ENCODE measurements at regions not wholly inside any gene's neighbourhood (a gene's known extent, or its start where the extent isn't known, plus 50 kb on each side); places are given as distances from the start of the nearest gene placed in this dataset.

DNA sequence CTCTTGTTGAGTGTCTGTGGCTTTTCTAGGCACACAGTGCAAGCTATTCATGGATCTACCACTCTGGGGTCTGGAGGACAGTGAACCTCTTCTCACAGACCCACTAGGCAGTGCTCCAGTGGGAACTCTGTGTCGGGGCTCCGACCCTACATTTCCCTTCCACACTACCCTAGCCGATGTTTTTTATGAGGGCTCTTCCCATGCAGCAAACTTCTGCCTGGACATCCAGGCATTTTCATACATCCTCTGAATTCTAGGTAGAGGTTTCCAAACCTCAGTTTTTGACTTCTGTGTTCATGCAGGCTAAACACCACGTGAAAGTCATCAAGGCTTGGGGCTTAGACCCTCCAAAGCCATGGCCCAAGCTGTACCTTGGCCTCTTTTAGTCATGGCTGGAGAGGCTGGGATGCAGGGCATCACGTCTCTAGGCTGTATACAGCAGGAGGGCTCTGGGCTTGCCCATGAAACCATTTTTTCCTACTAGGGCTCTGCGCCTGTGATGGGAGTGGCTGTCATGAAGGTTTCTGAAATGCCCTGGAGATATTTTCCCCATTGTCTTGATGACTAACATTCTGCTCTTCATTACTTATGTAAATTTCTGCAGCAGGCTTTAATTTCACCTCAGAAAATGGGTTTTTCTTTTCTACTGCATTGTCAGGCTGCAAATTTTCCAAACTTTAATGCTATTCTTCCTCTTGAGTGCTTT is 249.8 kb upstream of the CPEB2 start:
- intact Hi-C loops (cut with micrococcal nuclease): no loop called here
- H3K9me3 Mint-ChIP-seq: peaks cover 33% of the 10 kb centered on the region
- no peaks in the 10 kb centered on the region for H3K27me3 Mint-ChIP-seq (ENCODE audit: low read depth)
- no peak overlapping the region for H3K4me3 Mint-ChIP-seq (ENCODE audit: low read depth)
- no peaks in the 10 kb centered on the region for H3K4me1 Mint-ChIP-seq (ENCODE audit: low read depth)
- no peaks in the 10 kb centered on the region for H3K36me3 Mint-ChIP-seq (ENCODE audit: low read depth)
- no peak for DNase-seq (ENCODE audit: low spot score)
- no peak overlapping the region for H3K27ac Mint-ChIP-seq

DNA sequence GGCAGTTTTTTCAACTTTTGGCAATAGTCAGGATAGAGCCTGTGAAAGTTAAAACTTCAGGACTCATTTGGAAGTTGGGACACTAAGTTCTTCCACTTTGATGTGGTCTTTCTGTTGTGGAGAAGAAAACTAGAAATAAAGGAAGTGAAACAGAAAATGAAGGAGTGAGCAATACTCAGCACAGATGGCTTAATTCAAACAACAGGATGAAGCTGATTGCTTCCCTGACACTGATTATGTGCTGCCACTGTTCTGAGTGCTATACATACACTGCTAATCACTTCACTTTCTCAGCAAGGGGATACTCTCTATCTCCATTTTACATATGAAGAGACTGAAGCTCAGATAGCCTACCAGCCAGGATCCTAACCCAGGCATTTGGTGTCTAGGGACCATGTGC is 235.1 kb upstream of the CPEB2 start:
- no peak overlapping the region for H3K4me3 Mint-ChIP-seq (ENCODE audit: low read depth)
- intact Hi-C loops (cut with micrococcal nuclease): no loop called here
- DNase-seq (ENCODE audit: low spot score): no peak
- no peak overlapping the region for H3K27ac Mint-ChIP-seq
- no peaks in the 10 kb centered on the region for H3K9me3 Mint-ChIP-seq
- no peaks in the 10 kb centered on the region for H3K36me3 Mint-ChIP-seq (ENCODE audit: low read depth)
- H3K4me1 Mint-ChIP-seq (ENCODE audit: low read depth): no peaks in the 10 kb centered on the region
- H3K27me3 Mint-ChIP-seq (ENCODE audit: low read depth): peaks cover 1% of the 10 kb centered on the region

DNA sequence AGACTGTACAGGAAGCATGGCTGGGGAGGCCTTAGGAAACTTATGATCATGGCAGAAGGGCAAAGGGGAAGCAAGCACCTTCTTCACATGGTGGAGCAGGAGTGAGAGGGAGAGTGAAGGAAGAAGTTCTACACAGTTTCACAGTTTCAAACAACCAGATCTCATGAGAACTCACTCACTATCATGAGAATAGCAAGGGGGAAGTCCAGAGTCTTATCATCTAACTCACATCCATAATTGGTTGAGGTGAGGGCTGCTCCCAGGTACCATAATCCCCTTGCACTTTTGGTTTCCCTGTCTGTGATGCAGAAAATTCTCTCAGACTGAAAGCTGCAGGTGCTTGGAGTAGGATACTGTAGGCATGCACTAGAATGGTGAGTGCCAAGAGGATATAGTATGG is 233.8 kb upstream of the CPEB2 start:
- Mint-ChIP-seq H3K9me3 (no peaks in the 10 kb centered on the region), H3K4me1 (ENCODE audit: low read depth) (no peaks in the 10 kb centered on the region), H3K4me3 (ENCODE audit: low read depth) (no peak overlapping the region), H3K27me3 (ENCODE audit: low read depth) (peaks cover 1% of the 10 kb centered on the region), H3K36me3 (ENCODE audit: low read depth) (no peaks in the 10 kb centered on the region), H3K27ac (no peak overlapping the region)
- intact Hi-C loops (cut with micrococcal nuclease): no loop called here
- no peak for DNase-seq (ENCODE audit: low spot score)

DNA sequence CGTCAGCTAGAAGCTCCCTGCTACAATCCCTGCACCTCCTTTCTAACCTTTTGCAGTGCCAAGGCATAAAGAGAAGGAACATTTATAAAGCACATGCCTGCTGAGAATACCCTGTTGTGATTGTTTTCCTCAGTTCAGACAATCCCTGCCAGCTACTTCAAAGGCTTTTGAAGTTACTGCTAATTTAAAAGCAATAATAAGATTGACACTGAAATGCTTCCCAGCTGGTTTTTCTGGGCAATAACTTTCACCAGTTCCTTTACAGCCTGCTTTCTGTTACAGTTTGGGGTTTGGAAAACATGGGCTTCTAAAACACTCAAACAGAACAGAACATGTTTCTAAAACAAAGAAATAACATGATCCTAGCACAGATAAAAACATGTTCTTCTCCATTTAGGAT is 232.3 kb upstream of the CPEB2 start:
- Mint-ChIP-seq H3K9me3 (no peaks in the 10 kb centered on the region), H3K27ac (no peak overlapping the region), H3K4me3 (ENCODE audit: low read depth) (no peak overlapping the region), H3K4me1 (ENCODE audit: low read depth) (no peaks in the 10 kb centered on the region), H3K36me3 (ENCODE audit: low read depth) (no peaks in the 10 kb centered on the region), H3K27me3 (ENCODE audit: low read depth) (peaks cover 1% of the 10 kb centered on the region)
- no peak for DNase-seq (ENCODE audit: low spot score)
- intact Hi-C loops (cut with micrococcal nuclease): no loop called here

DNA sequence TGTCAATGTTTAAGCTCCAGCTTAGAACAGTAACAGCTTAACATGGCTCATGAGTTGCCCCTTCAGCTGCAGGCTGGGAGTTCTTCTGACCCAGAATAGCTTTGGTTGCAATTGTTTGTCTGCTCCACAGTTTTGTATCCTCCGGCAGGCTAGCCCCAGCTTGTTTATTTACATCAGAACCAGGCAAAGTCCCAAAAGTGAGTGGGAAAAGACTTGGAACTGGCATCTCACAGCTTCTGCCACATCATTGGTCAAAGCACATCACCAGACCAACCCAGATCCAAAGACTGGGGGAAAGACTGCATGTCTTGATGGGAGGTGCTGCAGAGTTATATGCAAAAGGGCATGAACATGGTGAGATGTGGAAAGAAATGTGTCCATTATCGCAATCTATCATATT is 231.2 kb upstream of the CPEB2 start:
- no peak for DNase-seq (ENCODE audit: low spot score)
- intact Hi-C loops (cut with micrococcal nuclease): no loop called here
- Mint-ChIP-seq H3K4me1 (ENCODE audit: low read depth) (no peaks in the 10 kb centered on the region), H3K4me3 (ENCODE audit: low read depth) (no peak overlapping the region), H3K27me3 (ENCODE audit: low read depth) (peaks cover 1% of the 10 kb centered on the region), H3K27ac (no peak overlapping the region), H3K9me3 (no peaks in the 10 kb centered on the region), H3K36me3 (ENCODE audit: low read depth) (no peaks in the 10 kb centered on the region)

DNA sequence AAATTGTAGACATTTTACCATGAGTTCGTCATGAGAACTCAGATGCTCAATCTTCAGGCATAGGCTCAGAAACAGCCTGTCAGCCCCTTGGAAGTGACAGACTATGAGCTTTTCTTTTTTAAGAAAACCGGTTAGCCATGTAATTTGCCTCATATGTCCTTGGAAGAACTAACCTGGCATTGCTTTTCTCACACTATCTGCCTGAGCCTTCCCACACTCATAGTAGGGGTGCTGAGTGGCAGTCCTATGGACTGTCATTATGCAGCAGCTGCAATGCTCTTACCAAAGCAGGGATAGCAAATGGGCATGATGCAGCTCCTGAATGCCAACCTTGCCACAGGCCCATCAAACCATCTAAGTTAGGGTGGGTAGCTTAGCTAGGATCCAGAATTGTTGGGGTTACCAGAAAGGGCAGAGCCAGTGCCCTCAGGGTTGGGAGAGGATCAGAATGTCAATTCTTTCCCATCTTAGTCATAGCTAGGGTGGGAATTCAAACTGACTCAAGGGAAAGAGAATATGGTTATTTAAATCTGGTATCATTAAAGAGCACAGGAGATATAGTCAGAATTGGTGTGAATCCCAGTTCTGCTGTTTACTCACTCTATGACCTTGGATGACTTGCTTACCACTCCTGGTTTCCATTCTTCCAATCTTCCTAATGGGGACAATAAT is 230.6 kb upstream of the CPEB2 start:
- intact Hi-C loops (cut with micrococcal nuclease): no loop called here
- H3K27me3 Mint-ChIP-seq (ENCODE audit: low read depth): peaks cover under 1% of the 10 kb centered on the region
- no peak overlapping the region for H3K4me3 Mint-ChIP-seq (ENCODE audit: low read depth)
- no peaks in the 10 kb centered on the region for H3K36me3 Mint-ChIP-seq (ENCODE audit: low read depth)
- no peaks in the 10 kb centered on the region for H3K9me3 Mint-ChIP-seq
- H3K27ac Mint-ChIP-seq: no peak overlapping the region
- no peak for DNase-seq (ENCODE audit: low spot score)
- H3K4me1 Mint-ChIP-seq (ENCODE audit: low read depth): no peaks in the 10 kb centered on the region

DNA sequence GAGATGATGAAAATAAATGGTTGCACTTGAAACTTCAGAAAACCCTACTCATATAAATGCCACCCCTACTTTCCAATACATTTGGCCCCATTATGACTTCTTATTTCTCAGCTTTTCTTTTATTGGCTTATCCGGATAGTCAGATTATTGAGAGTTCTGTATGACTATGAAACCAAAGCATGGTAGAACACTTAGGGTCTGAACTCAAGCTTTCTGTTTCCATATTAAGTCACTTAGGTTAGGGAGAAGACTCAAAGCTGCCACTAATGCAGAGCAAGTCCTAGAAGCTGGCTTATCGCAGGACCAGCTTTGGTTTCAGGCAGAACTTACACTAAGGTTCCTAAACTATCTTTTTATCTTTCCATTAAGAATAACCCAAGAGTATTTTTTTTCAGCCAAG is 229.9 kb upstream of the CPEB2 start:
- Mint-ChIP-seq H3K36me3 (ENCODE audit: low read depth) (no peaks in the 10 kb centered on the region), H3K9me3 (no peaks in the 10 kb centered on the region), H3K27me3 (ENCODE audit: low read depth) (no peaks in the 10 kb centered on the region), H3K4me1 (ENCODE audit: low read depth) (no peaks in the 10 kb centered on the region), H3K4me3 (ENCODE audit: low read depth) (no peak overlapping the region), H3K27ac (no peak overlapping the region)
- no peak for DNase-seq (ENCODE audit: low spot score)
- intact Hi-C loops (cut with micrococcal nuclease): no loop called here

DNA sequence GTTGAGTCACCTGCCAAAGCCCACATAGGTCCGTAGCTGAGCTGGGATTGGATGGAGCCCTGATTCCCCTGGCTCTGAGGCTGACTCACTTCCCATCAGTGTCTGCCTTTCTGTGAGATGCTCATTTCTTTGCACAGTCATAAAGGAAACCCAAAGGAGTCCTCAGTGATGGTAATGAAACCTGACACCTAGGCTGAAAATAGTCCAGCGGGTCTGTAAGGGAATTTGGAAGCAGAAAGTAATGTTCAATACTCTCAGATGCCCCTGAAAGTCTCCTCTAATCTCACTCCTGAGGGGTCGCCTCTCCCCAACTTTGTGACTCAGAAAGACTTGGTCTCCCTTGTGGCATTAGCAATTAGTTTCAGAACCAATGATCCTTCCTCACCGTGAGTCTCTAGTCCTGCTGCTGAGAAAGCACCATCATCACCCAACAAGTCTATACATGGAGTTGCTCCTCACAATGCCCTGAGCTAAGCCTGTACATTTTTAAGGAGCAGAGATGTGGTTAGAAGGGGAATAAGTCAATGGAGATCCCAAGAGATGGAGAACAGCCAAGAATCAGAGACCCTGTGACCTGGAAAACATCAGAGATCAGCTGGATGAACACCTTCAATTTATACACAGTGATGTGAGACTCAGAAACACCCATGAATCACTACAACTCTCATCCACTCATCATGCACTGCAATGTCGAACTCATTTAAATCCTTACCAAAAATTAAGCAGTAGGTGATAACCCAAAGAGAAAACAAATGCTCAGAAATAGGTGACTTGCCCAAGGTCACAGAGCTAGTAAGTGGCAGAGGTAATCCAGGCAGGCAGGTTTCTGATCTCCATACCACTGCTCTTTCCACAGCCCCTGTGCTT is 219.0 kb upstream of the CPEB2 start:
- intact Hi-C loops (cut with micrococcal nuclease): loop anchor here (1.0 to 5.0 kb wide), 2 partner anchors 73 to 219 kb away; partner anchors contain the start of gene CPEB2
- H3K36me3 Mint-ChIP-seq (ENCODE audit: low read depth): no peaks in the 10 kb centered on the region
- peaks cover 6% of the 10 kb centered on the region for H3K4me1 Mint-ChIP-seq (ENCODE audit: low read depth)
- H3K4me3 Mint-ChIP-seq (ENCODE audit: low read depth): no peak overlapping the region
- no peaks in the 10 kb centered on the region for H3K27me3 Mint-ChIP-seq (ENCODE audit: low read depth)
- DNase-seq (ENCODE audit: low spot score): no peak
- peaks cover 4% of the 10 kb centered on the region for H3K9me3 Mint-ChIP-seq
- H3K27ac Mint-ChIP-seq: peak overlapping the region; percentile 79

DNA sequence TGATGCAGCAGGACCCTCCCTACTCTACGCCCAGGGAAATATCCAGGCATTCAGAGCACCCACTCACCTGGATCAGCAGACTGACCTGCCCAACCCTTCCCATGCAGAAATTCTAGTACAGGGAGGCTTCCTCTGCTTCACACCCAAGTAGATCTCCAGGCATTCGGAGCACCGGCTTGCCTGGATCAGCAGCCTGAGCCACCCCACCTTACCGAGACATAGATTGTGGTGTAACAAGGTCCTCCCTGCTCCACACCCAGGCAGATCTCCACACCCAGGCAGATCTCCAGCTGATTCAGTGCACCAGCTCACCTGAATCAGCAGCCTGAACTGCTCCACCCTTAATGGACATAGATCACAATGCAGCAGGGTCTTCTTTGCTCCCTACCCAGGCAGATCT is 215.1 kb upstream of the CPEB2 start:
- DNase-seq (ENCODE audit: low spot score): no peak
- Mint-ChIP-seq H3K4me3 (ENCODE audit: low read depth) (no peak overlapping the region), H3K9me3 (peaks cover 9% of the 10 kb centered on the region), H3K36me3 (ENCODE audit: low read depth) (no peaks in the 10 kb centered on the region), H3K27me3 (ENCODE audit: low read depth) (no peaks in the 10 kb centered on the region), H3K4me1 (ENCODE audit: low read depth) (peaks cover 14% of the 10 kb centered on the region), H3K27ac (no peak overlapping the region)
- intact Hi-C loops (cut with micrococcal nuclease): loop anchor here (5.0 kb wide), 1 partner anchor 1130 kb away; no protein-coding TSS in a partner anchor

DNA sequence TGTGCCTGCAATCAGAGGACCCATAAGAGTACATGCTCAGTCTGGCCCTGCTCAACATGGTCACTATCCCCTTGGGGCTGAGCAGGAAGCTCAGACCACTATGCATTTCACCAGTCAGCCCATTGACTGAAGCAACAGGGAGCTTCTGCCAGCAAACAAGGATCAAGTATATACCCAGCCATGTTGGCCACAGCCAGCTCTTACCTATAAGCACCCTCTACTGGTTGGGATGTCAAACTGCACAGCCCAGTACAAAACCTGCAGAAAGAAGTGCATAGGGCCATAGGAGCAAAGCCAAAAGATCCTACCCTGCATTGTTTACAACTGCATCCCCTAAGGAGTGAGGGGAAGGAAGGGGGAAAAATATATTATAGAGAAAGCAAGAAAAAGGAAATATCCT is 214.4 kb upstream of the CPEB2 start:
- H3K36me3 Mint-ChIP-seq (ENCODE audit: low read depth): no peaks in the 10 kb centered on the region
- no peak overlapping the region for H3K27ac Mint-ChIP-seq
- peaks cover 14% of the 10 kb centered on the region for H3K4me1 Mint-ChIP-seq (ENCODE audit: low read depth)
- intact Hi-C loops (cut with micrococcal nuclease): loop anchor here (5.0 kb wide), 1 partner anchor 1131 kb away; no protein-coding TSS in a partner anchor
- peaks cover 9% of the 10 kb centered on the region for H3K9me3 Mint-ChIP-seq
- DNase-seq (ENCODE audit: low spot score): no peak
- no peaks in the 10 kb centered on the region for H3K27me3 Mint-ChIP-seq (ENCODE audit: low read depth)
- no peak overlapping the region for H3K4me3 Mint-ChIP-seq (ENCODE audit: low read depth)

DNA sequence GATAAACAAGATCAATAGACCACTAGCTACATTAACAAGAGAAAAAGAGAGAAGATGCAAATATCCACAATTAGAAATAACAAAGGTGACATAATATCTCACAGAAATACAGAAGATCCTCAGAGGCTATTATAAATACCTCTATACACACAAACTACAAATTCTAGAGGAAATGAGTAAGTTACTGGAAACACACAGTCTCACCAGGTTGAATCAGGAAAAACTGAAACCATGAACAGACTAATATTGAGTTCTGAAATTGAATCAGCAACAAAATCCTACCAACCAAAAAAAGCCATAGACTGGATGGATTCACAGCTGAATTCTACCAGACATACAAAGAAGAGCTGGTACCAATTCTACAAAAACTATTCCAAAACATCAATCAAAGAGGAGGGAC is 211.8 kb upstream of the CPEB2 start:
- Mint-ChIP-seq H3K4me3 (ENCODE audit: low read depth) (no peak overlapping the region), H3K27ac (no peak overlapping the region), H3K4me1 (ENCODE audit: low read depth) (peaks cover 11% of the 10 kb centered on the region), H3K27me3 (ENCODE audit: low read depth) (no peaks in the 10 kb centered on the region), H3K9me3 (peaks cover 26% of the 10 kb centered on the region), H3K36me3 (ENCODE audit: low read depth) (no peaks in the 10 kb centered on the region)
- DNase-seq (ENCODE audit: low spot score): no peak
- intact Hi-C loops (cut with micrococcal nuclease): loop anchor here (1.0 kb wide), 1 partner anchor 66 kb away; no protein-coding TSS in a partner anchor

DNA sequence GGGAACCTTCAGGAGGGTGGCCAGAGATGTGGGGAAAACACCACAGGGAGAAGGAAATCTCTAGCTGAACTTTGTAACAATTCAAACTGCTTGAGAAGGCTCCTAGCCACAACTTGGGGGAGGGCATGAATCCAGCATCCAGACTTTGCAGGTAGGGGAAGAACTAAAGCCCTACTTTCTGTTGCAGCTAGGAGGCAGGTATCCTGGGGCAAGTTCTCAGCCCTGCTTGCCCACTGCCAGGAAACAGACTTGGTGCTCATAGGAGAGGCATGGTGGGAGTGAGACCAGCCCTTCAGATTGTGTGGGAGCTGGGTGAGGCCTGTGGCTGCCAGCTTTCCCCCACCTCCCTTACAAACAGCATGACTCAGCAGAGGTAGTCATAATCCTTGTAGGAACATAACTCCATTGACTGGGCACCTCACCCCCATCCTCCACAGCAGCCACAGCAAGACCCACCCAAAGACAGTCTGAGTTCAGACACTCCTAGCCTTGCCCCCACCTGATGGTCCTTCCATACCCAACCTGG is 209.5 kb upstream of the CPEB2 start:
- H3K4me1 Mint-ChIP-seq (ENCODE audit: low read depth): peaks cover 14% of the 10 kb centered on the region
- no peak for DNase-seq (ENCODE audit: low spot score)
- intact Hi-C loops (cut with micrococcal nuclease): no loop called here
- no peaks in the 10 kb centered on the region for H3K27me3 Mint-ChIP-seq (ENCODE audit: low read depth)
- peaks cover 30% of the 10 kb centered on the region for H3K9me3 Mint-ChIP-seq
- H3K27ac Mint-ChIP-seq: no peak overlapping the region
- no peaks in the 10 kb centered on the region for H3K36me3 Mint-ChIP-seq (ENCODE audit: low read depth)
- no peak overlapping the region for H3K4me3 Mint-ChIP-seq (ENCODE audit: low read depth)
